Amniotic epithelial cell (primary cell): ENCODE measurements at regions not wholly inside any gene's neighbourhood (a gene's known extent, or its start where the extent isn't known, plus 50 kb on each side); places are given as distances from the start of the nearest gene placed in this dataset.
"Not testable (repeated sequence)": the region's sequence is repeated elsewhere in the genome, so short reads cannot be mapped to it uniquely, and the experiment has no call there.

Experiments used
- DNase-seq: peaks from one replicate; pipeline ENCODE4 v3.0.0-alpha.2; 2010; ENCODE audit warnings: low read depth

DNA sequence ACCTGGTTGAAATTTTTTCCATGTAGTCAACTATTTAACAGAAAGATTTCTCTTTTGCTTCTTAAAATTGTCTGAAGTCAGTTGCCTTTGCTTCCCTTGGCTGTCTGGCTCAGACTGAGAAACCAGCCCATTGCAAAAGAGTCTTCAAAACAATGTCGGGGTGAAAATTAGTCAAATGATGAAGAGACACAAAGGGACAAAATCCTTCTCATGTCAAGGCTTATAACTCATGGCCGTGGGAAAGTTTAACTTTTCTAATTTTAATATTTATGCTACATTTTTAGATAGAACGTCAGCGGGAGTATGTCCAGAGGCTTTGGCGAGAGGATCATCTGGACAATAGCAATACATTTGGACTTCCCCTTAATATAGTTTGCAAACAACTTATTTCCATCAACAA is 127.2 kb downstream of the CD164 start:
- no peak for DNase-seq

DNA sequence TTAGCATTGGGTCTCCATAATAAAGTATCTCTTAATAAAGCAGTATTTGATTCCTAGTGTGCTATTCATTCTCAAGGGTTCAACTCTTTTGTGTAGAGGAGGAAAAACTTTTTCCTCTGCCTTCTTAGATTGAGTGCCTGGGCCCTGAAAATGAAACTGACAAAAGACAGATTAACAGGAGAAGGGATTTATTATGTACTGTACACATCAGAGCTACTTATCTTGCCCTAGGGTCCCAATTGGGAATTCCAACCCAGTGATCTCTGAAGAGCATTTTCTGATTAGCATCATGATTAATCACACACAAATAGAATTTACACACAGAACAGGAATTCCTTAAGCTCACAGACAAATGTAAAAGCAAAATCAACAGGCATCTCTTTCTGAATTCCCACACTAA is 128.9 kb downstream of the CD164 start:
- no peak for DNase-seq

DNA sequence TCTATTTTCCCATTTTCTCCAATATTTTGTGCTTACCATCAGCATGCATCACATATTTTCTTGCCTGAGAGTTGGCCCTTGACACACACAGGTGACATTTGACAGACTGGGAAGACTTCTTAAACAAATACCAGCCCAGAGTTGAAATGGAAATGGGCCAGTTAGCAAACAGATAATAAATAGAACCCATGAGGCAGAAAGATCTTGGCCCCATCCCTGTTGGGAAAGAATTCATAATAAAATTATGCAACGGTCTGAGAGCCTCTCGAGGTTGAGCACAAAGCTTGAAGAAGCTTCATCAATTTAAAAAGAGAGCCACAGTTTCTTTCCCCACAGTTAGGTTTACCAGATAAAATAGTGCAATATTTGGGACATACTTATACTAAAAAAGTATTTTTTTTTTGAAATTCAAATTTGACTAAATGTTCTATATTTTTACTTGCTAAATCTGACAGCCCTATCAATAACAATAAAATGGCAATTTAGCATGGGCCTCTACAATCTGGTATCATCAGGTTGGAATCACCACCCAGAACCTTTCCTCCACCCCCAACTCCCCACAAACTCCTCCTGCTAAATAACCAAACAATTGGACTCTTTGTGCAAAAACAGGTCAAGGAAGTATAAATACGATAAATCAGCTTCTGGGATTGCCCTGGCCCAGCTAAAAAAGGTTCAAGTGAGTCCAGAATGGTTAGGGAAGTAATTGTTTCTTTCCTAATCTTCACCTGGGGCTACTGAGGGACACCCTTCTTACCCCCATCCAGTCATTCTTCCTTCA is 129.8 kb downstream of the CD164 start:
- DNase-seq = no peak

GRCh38 chr6:109251839-109252238 is 130.4 kb downstream of the CD164 start:
- no peak for DNase-seq

DNA sequence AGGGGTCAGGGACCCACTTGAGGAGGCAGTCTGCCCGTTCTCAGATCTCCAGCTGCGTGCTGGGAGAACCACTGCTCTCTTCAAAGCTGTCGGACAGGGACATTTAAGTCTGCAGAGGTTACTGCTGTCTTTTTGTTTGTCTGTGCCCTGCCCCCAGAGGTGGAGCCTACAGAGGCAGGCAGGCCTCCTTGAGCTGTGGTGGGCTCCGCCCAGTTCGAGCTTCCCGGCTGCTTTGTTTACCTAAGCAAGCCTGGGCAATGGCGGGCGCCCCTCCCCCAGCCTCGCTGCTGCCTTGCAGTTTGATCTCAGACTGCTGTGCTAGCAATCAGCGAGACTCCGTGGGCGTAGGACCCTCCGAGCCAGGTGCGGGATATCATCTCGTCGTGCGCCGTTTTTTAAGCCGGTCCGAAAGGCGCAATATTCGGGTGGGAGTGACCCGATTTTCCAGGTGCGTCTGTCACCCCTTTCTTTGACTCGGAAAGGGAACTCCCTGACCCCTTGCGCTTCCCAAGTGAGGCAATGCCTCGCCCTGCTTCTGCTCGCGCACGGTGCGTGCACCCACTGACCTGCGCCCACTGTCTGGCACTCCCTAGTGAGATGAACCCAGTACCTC is 131.6 kb downstream of the CD164 start:
- not testable (repeated sequence) for DNase-seq

GRCh38 chr6:109243863-109244825 is 138.1 kb downstream of the CD164 start:
- no peak for DNase-seq

GRCh38 chr6:109242925-109243324 is 139.3 kb downstream of the CD164 start:
- DNase-seq = peak; percentile 10

- no peak for DNase-seq
These were observed 140.2 kb downstream of the CD164 start for GRCh38 chr6:109242029-109242428.

DNA sequence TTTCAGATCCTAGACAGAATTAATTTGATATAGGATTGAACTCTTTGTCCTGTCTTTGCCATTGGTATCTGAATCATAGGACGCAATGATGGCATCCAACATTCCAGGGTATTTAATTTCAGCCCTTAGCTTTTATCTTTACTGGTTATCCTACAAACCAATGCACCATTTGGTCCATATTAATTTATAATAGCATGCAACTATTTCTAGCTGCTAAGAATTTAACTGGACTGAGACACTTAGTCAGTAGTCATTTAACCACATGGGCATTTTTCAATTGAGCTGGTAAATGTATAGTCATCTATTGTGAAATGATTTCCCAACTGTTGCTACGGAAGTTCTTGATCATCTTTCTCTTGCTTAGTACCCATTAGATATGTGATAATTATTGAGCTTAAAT is 141.1 kb downstream of the CD164 start:
- DNase-seq = peak; percentile 86

GRCh38 chr6:109240370-109241084 is 141.7 kb downstream of the CD164 start:
- DNase-seq = peak; percentile 7

DNA sequence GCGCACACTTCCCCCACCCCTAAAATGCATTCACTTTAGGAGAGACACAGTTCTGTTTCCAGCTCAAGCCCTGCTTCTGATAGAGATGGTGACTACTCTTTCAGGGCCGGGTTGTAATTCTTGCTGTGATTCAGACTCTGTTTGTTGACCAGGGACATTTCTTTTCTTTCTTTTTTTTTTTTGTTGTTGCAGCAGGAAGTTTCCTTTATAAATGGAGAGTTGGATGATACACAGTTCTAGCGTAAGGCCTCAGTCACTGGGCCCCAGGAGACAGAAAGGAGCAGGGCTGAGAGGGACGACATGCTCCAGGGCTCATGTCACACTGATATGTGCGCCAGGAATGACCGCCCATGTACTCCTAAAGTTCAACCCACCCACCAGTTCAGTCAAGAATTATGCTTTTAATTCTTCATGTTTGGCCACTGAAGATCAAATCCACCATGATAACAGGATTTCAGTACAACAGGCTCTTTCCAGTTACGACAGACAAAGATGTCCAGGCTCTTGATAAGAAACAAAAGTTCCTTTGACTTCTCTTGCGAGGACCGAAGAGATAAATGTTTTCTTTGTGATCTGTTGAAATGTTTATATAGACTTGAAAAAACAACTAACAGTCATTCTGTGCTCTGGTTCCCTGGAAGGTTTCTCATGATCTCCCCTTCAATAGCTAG is 142.5 kb downstream of the CD164 start:
- DNase-seq = peak; percentile 63

- DNase-seq = peak; percentile 4
These were observed 143.1 kb downstream of the CD164 start for GRCh38 chr6:109239160-109239559.

DNA sequence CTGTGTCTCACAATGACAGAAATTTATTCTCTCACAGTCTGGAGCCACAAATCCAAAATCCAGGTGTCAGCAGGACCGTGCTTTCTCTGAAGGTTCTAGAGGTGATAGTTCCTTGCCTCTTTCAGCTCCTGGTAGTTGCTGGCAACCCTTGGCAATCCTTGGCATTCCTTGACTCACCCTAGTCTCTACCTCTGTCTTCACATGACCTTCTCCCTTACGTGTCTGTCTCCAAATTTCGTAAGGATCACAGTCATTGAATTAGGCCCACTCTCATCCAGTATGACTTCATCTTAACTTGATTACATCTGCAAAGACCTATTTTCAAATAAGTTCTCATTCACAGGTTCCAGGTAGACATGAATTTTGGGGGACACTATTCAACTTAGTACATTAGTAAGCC is 143.1 kb downstream of the CEP57L1 start:
- peak; percentile 51 for DNase-seq

- DNase-seq = no peak
These were observed 142.7 kb downstream of the CEP57L1 start for GRCh38 chr6:109237986-109238329.

GRCh38 chr6:109237077-109237985 is 142.0 kb downstream of the CEP57L1 start:
- peak; percentile 86 for DNase-seq

DNA sequence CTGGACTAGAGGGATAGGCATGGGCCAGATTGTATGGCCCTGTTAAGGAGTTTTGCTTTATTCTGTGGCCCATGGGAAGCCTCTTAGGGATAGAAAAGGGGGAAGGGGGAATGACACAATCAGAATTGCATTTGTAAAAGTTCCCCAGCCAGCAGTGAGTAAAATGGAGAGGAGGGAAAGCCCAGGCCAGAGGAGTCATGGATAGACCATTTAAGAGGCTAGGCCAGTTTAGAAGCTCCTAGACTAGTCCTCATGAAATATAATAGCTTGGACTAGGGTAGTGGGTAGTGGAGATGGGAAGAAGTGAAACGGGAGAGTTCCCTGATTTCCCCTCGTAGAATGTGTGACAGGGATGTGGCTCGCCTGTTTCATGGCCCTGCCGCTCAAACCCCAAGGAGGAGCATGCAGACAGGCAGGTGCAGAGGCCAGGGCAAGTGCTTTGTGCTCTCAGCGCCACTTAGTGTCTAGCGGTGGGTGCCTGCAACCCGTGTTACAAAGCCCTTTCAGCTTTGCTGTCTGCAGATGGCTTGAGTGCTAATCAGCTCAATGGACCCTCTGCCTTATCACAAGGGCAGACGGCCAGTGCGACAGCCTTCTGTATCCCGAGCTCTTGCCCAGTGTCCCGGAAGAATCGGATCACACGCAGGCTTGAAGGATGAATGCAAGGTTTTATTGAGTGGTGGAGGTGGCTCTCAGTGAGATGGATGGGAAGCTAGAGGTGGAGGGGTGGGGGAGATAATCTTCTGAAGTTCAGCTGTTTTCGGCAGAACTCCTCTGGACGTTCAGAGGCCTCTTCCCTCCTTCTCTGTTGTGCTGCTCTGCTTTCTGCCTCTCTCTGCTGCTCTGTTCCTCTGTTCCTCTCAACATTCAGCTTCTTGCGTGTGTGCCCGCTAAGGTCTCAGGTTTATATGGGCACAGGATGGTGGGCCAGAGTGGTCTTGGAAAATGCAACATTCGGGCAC is 141.1 kb downstream of the CEP57L1 start:
- DNase-seq = no peak

GRCh38 chr6:109235481-109236038 is 140.3 kb downstream of the CEP57L1 start:
- no peak for DNase-seq

DNA sequence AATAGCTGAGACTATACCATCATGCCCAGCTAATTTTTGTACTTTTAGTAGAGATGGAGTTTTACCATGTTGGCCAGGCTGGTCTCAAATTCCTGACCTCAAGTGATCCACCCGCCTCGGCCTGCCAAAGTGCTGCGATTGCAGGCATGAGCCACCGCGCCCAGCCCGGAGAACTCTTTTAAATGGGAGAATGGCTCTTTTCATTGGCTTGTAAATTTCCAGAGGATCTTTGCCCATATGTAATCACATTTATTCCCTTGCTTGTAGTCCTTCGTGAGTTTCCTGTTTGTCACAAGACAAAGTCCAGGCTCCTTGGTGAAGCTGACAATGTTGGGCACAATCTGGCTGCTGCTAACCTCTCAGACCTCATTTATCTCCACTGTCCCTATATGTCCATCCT is 135.1 kb downstream of the CEP57L1 start:
- no peak for DNase-seq

GRCh38 chr6:109229536-109229935 is 134.2 kb downstream of the CEP57L1 start:
- DNase-seq = no peak
